Naive thymus-derived CD8-positive, alpha-beta T cell (primary cell): ENCODE measurements at regions not wholly inside any gene's neighbourhood (a gene's known extent, or its start where the extent isn't known, plus 50 kb on each side); places are given as distances from the start of the nearest gene placed in this dataset.
"Not testable (repeated sequence)": the region's sequence is repeated elsewhere in the genome, so short reads cannot be mapped to it uniquely, and the experiment has no call there.

Source experiments
- ATAC-seq, 2 donors: fragments of 150-1000 bp; cut with Tn5 transposase in 1 of 2; sonication (Bioruptor Pico), chemical (Tn5 transposase) in 1 of 2; 1 replicate in 1 of 2; 2 replicates in 1 of 2; pipeline ENCODE4 v1.10.0; 2021; ENCODE audit warnings: mild to moderate bottlenecking in 2 of 2, moderate library complexity in 2 of 2
- POLR2A ChIA-PET: fragments of 350-600 bp; sonication (Branson Sonifier 250); formaldehyde crosslinking; loops from one replicate; lab custom pipeline; 2021; ENCODE audit warnings: antibody characterized with exemption; lab: Charles Lee
- DNase-seq, 10 donors: peaks; one replicate each; pipeline versions ENCODE4 v3.0.0 to v3.0.0-alpha.2; 2020 to 2022
- H3K27ac Mint-ChIP-seq, 10 donors: one replicate each; pipeline ENCODE4 v1.8.0; 2020 to 2022; ENCODE audit warnings: mild to moderate bottlenecking in 10 of 10, mixed read lengths in 10 of 10, moderate library complexity in 4 of 10, inconsistent platforms in 1 of 10
- H3K27me3 Mint-ChIP-seq, 5 donors: one replicate each; pipeline ENCODE4 v1.8.0; 2021 to 2022; ENCODE audit warnings: mixed read lengths in 5 of 5
- H3K36me3 Mint-ChIP-seq, 3 donors: one replicate each; pipeline ENCODE4 v1.8.0; 2020 to 2022; ENCODE audit warnings: mixed read lengths in 3 of 3, mild to moderate bottlenecking in 2 of 3, inconsistent platforms in 1 of 3
- H3K4me1 Mint-ChIP-seq, 4 donors: one replicate each; pipeline ENCODE4 v1.8.0; 2021 to 2022; ENCODE audit warnings: mixed read lengths in 4 of 4
- H3K4me3 Mint-ChIP-seq, 10 donors: one replicate each; pipeline ENCODE4 v1.8.0; 2020 to 2022; ENCODE audit warnings: mild to moderate bottlenecking in 10 of 10, mixed read lengths in 10 of 10, moderate library complexity in 6 of 10, inconsistent platforms in 1 of 10
- H3K9me3 Mint-ChIP-seq, 9 donors: one replicate each; pipeline ENCODE4 v1.8.0; 2020 to 2022; ENCODE audit warnings: mixed read lengths in 9 of 9, mild to moderate bottlenecking in 3 of 9, inconsistent platforms in 1 of 9, moderate library complexity in 1 of 9

DNA sequence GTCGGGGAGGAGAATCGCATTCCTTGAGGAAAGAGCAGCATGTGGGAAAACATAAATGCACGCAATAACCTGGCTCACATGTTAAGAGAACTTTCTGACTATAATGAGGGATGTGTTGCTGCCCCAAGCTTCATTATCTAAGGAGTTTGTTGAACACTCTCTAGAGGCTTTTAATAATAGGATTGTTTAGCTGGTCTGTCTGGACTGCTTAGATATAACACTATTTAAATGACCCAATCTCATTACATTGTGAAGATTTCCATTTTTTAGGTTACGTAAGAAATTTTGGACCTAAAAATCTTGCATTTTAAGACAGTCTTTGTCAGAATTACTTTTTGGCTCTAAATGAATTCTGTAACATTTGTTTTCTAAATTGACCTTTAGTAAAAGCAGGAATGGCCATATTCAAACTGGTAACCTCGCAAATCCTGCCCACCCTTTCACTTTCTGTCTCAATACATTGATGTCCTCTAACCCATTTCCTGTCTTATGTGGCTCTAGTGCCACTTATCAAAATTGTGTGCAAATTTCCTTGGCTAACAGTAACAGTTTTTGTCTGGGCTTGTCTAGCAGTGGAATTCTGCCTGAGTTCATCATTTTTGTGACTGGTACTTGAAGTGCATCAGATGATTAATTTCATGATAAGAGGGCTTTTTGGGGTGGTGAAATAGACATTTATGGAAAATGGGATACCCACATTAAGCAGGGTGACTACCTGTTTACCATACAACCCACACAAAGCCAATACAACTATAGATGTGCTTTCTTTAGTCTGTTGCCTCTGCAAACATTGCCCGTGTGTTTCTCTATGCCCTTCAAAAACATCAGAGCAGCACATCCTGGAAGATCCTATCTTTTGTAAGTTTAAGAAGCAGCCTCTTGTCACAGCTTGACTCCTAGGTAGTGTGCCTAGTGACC is 61.6 kb upstream of the IKBKE start:
- H3K27ac Mint-ChIP-seq, H3K36me3 Mint-ChIP-seq, DNase-seq, POLR2A ChIA-PET, H3K4me1 Mint-ChIP-seq, ATAC-seq, H3K9me3 Mint-ChIP-seq, H3K27me3 Mint-ChIP-seq, H3K4me3 Mint-ChIP-seq: not testable (repeated sequence)

DNA sequence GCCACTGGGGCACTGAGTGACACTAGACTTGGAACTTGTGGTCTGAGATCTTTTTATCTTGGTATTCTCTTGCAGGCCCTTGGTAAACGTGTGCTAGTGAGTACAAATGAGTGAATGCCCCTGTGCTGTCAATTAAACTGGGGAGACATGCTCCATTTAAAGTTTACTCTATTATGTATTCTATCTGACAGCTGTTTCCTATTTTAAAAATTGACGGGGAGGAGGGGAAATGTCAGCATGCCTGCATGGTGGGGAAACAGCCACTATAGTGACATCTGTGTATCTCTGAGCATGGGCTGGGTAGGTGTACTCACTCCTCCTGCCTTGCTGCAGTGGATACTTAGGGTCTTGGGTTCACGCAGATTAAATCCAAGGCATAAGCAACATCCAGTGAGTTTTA is 59.0 kb upstream of the IKBKE start:
- H3K27ac Mint-ChIP-seq, result no peak overlapping the region
- H3K27me3 Mint-ChIP-seq, result no peaks in the 10 kb centered on the region
- H3K4me1 Mint-ChIP-seq, result no peaks in the 10 kb centered on the region
- H3K9me3 Mint-ChIP-seq, result no peaks in the 10 kb centered on the region
- peaks cover 0 to 4% (median 0%) of the 10 kb centered on the region in 3 donors for H3K36me3 Mint-ChIP-seq
- H3K4me3 Mint-ChIP-seq, result no peak overlapping the region
- ATAC-seq, result no peak
- POLR2A ChIA-PET, result no interaction called here
- DNase-seq, result no peak

DNA sequence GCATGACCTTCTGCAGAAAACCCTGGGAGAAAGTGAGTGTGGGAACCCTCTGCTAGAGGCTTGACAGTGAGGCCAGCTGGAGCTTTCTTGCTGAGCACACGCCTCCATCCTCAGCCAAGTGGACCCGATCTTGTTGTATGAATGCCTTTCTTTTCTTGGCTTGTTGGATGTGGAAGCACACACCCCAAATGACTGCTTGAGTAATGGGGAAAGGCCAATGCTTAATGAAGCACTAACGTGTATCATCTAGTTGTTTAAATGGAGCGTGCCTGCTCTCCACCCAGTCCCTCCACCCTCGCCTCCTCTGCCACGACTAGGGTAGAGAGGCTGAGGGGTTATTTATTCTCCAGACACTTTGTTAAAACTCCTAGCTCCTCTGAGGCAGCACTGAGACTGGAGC is 54.3 kb upstream of the IKBKE start:
- no peaks in the 10 kb centered on the region for H3K27me3 Mint-ChIP-seq
- H3K4me3 Mint-ChIP-seq, result no peak overlapping the region
- no peaks in the 10 kb centered on the region for H3K9me3 Mint-ChIP-seq
- POLR2A ChIA-PET, result no interaction called here
- no peak for DNase-seq
- no peak overlapping the region for H3K27ac Mint-ChIP-seq
- H3K4me1 Mint-ChIP-seq, result no peaks in the 10 kb centered on the region
- H3K36me3 Mint-ChIP-seq, result peaks cover 0 to 20% (median 10%) of the 10 kb centered on the region in 3 donors
- ATAC-seq, result no peak

DNA sequence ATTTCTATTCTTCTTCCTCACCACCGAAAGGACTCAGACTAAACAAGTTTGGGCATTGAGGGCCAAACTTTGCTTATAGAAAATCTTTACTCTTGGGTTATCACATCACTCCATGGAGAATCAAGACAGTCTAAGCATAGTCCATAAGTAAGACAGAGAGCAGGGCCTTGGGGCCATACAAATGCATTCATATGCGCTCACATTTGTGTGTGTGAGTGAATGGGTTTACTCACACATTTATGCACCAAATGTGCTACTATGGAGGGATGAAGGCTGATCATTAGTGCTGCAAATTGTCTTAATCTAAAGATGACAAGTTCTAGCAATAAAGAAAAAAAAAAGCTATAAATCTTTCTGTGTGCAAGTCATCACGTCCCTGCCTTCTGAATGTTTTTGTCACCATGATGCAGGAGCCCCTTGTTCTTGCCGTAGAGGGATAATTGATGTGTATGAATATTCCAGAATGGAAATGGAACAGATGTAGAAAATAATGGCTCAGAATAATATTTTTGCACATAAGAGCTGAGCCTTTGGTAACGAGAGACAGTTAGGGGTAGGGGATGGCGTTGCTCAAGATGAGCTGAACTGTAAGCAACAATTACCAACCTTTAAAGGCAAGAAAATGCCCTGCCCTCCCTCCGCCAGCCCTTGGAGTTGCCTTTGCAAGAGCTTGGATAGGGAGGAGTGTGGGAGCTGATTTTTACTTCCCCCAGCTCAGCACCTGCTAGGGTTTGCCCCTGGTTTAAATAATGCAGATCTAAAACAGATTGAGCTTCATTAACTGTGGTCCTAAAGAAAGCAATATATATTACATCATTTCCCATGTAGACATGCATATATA is 52.3 kb upstream of the IKBKE start:
- Mint-ChIP-seq H3K4me1 (no peaks in the 10 kb centered on the region), H3K36me3 (peaks cover 0 to 23% (median 15%) of the 10 kb centered on the region in 3 donors), H3K9me3 (no peaks in the 10 kb centered on the region), H3K27me3 (no peaks in the 10 kb centered on the region), H3K4me3 (no peak overlapping the region), H3K27ac (no peak overlapping the region)
- ATAC-seq (no peak), DNase-seq (no peak)
- POLR2A ChIA-PET, result no interaction called here

DNA sequence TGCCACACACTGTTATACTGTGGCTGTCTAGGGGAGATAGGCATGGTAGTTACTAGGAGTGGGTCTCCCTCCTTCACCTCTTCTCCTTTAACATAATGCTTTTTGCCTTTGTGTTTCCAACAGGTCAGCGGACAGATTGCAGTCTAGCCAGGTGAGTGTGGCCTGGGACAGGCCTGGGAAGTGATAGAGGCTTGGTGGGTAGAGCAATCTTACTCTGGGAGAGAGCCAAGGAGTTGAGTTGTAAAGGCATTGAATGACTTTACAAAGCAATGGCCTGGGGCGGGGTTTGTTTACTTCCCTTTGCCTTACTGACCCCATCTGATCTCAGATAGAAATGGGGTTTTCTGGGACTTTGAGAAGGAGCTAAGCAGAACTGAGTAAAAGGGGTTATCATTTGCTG is 51.0 kb upstream of the IKBKE start:
- no peak overlapping the region for H3K27ac Mint-ChIP-seq
- no peak overlapping the region for H3K4me3 Mint-ChIP-seq
- ATAC-seq (no peak), DNase-seq (no peak)
- no peaks in the 10 kb centered on the region for H3K4me1 Mint-ChIP-seq
- no peaks in the 10 kb centered on the region for H3K9me3 Mint-ChIP-seq
- H3K27me3 Mint-ChIP-seq, result no peaks in the 10 kb centered on the region
- peaks cover 0 to 23% (median 19%) of the 10 kb centered on the region in 3 donors for H3K36me3 Mint-ChIP-seq
- POLR2A ChIA-PET, result no interaction called here

DNA sequence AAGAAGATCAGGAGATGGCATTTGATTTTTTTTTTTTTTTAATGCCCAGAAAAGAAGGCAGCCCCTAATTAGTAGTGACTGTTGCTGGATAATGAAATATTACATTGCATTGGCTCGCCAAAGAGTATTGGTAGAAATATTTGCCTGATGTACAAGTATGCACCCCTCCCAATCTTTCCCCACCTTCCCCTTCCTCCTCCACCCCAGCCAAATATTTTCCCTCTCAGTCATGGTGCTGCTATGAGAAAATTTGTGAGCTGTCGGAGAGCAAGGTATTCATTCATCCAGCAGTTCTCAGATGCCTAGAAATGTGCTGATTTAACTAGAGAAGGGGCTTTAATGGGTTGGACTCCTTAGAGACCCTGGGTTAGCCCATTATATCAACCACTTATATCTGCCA is 50.5 kb upstream of the IKBKE start:
- H3K27ac Mint-ChIP-seq, result no peak overlapping the region
- POLR2A ChIA-PET, result no interaction called here
- ATAC-seq, result no peak
- H3K4me1 Mint-ChIP-seq, result no peaks in the 10 kb centered on the region
- H3K4me3 Mint-ChIP-seq, result no peak overlapping the region
- no peaks in the 10 kb centered on the region for H3K9me3 Mint-ChIP-seq
- DNase-seq, result no peak
- H3K27me3 Mint-ChIP-seq, result no peaks in the 10 kb centered on the region
- H3K36me3 Mint-ChIP-seq, result peaks cover 0 to 23% (median 19%) of the 10 kb centered on the region in 3 donors

DNA sequence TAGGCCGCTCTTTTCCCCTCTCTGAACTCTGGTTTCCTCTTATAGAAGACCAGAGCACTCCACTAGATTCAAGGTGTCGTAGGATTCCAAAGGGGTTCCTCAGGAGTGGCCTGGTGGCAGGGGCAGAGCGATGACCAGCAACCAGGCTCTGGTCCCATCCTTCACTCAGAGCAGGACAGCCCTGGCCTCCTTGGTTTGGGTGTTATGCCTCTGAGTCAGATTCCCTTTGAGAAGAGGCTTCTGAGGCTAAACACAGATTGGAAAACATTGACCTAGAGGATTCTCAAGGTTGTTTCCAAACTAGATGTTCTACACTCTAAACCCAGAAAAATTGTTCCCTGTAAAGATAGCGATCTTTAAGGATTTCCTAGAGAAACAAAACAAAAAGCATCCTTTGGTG is 49.8 kb upstream of the IKBKE start:
- POLR2A ChIA-PET, result no interaction called here
- ATAC-seq (no peak), DNase-seq (no peak)
- no peaks in the 10 kb centered on the region for H3K27me3 Mint-ChIP-seq
- no peak overlapping the region for H3K27ac Mint-ChIP-seq
- H3K4me1 Mint-ChIP-seq, result no peaks in the 10 kb centered on the region
- peaks cover 0 to 26% (median 19%) of the 10 kb centered on the region in 3 donors for H3K36me3 Mint-ChIP-seq
- H3K4me3 Mint-ChIP-seq, result no peak overlapping the region
- no peaks in the 10 kb centered on the region for H3K9me3 Mint-ChIP-seq
